HG03571 (cell line): ENCODE measurements at regions not wholly inside any gene's neighbourhood (a gene's known extent, or its start where the extent isn't known, plus 50 kb on each side); places are given as distances from the start of the nearest gene placed in this dataset.
"Not testable (repeated sequence)": the region's sequence is repeated elsewhere in the genome, so short reads cannot be mapped to it uniquely, and the experiment has no call there.

ENCODE experiments used
- ATAC-seq: cut with Tn5 transposase; IDR thresholded peaks from one replicate; pipeline ENCODE4 v1.9.1; 2021; ENCODE audit not compliant: unreplicated experiment

DNA sequence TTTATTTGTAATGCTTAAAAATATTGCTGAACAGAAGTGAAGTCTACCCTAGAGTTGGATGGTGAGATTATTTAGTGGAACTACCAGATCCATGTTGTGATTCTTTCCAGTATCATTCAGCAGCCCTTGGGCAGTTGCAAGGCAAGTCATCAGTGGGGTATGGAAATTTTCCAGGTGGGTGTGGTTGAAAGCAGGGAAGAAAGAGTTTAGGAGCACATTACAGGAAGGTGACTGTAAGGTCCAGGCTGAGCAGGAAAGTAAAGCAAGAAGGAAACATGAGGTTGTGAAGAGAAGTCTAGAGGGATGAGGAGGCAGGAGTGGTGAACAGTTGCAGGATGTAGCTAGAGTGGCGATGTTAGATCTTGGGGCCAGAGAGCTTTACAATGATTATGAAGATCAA, 178.0 kb upstream of the ROPN1B start:
- ATAC-seq = not testable (repeated sequence)

DNA sequence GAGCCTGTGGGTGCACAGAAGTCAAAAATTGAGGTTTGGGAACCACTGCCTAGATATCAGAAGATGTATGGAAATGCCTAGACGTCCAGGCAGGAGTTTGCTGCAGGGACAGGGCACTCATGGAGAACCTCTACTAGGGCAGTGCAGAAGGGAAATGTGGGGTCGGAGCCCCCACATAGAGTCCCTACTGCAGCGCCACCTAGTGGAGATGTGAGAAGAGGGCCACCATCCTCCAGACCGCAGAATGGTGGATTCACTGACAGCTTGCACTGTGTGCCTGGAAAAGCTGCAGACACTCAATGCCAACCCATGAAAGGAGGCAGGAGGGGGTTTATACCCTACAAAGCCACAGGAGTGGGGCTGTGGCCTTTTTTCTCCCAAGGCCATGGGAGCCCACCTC, 159.0 kb upstream of the ROPN1B start:
- not testable (repeated sequence) for ATAC-seq

DNA sequence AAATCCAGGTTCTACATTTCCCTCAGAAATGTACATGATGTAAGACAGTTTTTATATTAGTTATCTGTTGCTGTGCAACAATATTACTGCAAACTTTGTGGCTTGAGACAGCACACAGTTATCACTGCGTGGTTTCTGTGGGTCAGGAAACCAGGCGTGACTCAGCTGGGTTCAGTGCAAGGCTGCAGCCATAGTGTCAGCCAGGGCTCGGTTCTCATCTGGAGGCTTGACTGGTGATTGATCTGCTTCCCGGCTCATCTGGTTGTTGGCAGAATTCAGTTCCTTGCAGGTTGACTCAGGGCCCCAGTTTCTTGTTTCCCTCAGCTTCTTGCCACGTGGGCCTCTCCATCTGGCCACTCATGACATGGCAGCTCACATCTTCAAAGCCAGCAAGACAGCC, 146.8 kb upstream of the ROPN1B start:
- ATAC-seq = not testable (repeated sequence)

DNA sequence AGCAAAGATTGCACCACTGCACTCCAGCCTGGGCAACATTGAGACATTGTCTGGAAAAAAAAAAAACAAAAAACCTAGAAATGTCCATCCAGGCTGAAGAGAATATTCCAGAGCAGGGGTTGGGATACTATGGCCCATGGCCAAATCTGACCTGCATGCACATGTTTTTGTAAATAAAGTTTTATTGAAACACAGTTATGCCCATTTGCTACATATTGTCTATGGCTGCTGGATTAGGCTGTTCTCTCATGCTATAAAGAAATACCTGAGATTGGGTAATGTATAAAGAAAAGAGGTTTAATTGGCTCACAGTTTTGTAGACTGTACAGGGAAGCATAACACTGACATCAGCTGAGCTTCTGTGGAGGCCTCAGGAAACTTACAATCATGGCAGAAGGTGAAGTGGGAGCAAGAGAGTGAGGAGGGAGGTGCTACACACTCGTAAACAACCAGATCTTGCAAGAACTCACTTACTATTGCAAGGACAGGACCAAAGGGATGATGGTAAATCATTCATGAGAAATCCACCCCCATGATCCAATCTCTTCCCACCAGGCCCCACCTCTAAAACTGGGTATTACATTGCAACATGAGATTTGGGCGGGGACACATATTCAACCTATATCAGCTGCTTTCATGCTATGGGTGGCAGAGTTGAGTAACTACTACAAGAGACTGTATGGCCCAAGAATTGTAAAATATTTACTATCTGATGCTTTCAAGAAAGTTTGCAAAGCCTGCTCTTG, 137.8 kb upstream of the ROPN1B start:
- not testable (repeated sequence) for ATAC-seq

DNA sequence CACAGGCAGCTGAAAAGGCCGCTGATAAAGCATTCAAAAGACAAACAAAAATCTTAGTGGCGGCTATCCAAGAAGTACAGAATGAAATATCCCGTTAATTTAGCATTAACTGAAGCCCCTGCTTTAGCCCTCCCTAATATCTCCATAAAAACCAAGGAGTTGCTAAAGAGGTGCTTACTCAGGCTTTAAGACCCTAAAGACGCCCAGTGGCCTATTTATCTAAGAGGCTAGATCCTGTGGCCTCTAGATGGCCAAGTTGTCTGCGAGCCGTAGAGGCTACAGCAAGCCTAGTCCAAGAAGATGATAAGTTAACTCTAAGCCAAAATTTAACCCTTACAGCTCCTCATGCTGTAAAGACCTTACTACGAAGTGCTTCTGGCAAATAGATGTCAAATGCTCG, 133.4 kb upstream of the ROPN1B start:
- not testable (repeated sequence) for ATAC-seq

DNA sequence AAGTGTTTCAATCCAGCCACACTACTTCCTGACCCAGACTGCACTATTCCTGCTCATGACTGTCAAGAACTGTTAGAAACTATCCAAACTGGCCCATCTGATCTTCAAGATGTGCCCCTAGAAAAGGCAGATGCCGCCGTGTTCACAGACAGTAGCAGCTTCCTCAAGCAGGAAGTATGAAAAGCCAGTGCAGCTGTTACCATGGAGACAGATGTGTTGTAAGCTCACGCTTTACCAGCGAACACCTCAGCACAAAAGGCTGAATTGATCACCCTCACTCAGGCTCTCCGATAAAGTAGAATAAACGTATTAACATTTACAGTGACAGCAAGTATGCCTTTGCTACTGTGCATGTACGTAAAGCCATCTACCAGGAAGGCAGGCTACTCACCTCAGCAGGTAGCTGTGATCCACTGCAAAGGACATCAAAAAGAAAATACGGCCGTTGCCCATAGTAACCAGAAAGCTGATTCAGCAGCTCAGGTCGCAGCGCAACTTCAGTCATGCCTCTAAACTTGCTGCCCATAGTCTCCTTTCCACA, 132.9 kb upstream of the ROPN1B start:
- not testable (repeated sequence) for ATAC-seq

DNA sequence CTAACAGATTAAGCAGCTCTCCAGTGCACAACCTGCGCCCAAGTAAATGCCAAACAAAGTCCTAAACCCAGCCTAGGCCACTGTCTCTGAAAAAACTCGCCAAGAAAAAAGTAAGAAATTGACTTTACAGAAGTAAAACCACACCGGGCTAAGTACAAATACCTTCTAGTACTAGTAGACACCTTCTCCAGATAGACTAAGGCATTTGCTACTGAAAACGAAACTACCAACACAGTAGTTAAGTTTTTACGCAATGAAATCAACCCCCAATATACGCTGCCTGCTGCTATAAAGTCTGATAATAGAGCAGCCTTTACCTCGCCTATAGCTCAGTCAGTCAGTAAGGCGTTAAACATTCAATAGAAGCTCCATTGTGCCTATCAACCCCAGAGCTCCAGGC, 132.2 kb upstream of the ROPN1B start:
- ATAC-seq = not testable (repeated sequence)

DNA sequence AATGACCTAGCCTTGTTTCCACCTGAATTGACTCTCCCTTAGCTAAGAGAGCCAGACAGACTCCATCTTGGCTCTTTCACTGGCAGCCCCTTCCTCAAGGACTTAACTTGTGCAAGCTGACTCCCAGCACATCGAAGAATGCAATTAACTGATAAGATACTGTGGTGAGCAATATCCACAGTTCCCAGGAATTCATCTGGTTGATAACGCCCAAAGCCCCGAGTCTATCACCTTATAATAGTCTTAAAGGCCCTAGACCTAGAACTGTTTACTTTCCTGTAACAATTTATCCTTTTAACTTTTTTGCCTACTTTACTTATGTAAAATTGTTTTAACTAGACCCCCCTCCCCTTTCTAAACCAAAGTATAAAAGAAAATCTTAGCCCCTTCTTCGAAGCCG, 130.1 kb upstream of the ROPN1B start:
- not testable (repeated sequence) for ATAC-seq

DNA sequence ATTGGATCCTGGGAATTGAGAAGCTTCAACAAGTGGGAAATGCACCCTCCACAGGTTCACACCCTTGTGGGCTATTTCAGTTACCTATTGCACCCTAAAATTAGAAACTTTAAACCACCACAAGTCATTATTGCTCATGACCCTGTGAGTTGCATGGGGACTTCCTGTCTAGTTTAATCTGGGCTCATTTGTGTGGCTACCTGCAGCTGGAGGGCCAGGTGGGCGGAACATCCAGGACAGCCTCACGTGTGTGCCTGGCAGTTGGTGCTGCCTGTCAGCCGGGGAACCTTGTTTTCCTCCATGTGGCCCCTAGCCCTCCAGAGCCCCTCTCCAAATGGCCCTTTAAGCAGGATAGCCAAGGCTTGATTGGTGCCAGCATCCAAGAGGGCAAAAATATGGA, 128.5 kb upstream of the ROPN1B start:
- ATAC-seq = not testable (repeated sequence)

DNA sequence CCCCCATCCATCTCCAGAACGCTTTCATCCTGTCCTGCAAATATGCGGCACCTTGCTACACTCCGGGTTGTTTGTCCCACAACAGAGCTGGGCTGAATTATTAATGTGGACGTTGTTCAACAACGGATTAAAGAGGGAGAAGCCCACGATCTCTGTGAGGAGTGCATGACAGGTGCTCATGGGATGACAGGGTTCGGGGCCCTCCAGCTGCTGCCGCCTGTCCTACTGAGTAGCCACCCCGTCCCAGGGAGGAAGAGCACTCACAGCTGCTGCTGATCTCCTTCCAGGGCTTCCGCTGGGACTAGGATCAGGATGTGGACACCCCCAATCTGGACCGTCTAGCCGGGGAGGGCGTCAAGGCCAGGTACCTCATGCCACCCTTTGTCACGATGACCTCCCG, 121.0 kb upstream of the ROPN1B start:
- not testable (repeated sequence) for ATAC-seq

DNA sequence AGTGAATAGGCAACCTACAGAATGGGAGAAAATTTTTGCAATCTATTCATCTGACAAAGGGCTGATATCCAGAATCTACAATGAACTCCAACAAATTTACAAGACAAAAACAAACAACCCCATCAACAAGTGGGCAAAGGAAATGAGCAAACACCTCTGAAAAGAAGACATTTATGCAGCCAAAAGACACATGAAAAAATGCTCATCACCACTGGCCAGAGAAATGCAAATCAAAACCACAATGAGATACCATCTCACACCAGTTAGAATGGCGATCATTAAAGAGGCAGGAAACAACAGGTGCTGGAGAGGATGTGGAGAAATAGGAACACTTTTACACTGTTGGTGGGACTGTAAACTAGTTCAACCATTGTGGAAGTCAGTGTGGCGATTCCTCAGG, 114.0 kb upstream of the ROPN1B start:
- ATAC-seq = not testable (repeated sequence)

DNA sequence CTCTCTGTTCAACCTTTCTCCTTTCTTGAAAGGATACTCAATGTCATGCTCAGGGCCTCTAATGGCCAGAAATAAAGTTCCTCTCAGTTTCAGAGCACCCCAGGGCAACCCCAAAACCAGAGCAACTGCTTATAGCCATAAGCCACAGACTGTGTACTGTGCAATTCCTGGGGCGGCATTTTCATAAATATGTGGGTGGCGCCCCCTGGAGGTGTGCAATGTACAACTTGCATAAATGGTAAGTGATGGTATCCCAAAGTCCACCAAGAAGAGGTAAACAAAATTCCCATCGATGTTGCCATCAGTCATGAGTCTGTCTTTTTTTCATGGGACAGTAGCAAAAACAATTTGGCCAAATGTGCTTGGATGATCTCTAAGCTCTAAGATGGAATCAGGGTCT, 108.4 kb upstream of the ROPN1B start:
- not testable (repeated sequence) for ATAC-seq

DNA sequence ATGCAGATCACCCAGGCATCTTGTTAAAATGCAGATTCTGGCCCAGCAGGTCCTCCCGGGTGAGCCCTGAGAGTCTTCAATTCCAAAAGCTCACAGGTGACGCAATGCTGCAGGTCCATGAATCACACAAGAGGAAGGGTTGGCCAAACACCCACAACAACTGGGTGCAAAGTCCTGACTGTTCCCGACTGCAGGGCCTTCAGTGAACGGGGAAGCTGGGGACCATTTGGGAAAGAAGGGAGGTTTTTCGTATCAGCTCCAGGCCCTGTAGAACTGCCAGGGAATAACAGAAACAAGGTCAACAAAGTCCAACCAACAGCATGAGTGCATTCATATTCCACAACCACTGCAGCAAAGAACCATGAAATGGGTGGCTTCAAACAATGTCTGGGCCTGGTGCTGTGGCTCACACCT, 106.1 kb upstream of the ROPN1B start:
- ATAC-seq = not testable (repeated sequence)

DNA sequence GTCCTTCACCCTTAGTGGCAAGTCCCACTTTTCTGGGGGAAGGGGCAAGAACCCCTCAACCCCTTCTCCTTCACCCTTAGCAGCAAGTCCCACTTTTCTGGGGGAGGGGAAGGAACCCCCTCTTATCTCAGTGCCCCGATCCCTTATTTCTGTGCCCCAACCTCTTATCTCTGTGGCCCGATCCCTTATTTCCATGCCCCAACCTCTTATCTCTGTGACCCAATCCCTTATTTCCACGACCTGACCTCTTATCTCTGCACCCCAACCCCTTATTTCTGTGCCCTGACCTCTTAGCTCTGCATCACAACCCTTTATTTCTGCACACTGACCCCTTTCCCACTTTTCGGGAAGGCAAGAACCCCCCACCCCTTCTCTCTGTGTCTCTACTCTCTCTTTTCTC, 104.4 kb upstream of the ROPN1B start:
- ATAC-seq = not testable (repeated sequence)

DNA sequence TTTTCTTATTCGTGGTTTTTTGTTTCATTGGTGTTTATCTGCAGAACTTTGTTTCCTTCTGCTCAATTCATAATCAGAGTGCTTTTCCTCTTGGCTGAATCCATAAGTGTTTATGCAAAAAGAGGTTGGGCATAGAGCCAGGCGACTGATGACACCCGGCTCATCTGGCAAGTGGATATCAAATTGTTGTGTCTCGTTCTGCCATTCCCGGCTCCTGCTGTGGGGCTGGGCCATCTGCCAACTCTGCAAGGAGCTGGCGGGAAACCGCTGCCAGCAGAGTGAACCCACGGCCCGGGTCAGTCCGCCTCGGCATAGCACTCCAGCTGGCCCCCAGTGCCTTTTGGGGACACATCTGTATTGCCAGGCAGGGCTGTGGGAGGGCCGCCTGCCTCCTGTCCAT, 83.0 kb upstream of the ROPN1B start:
- ATAC-seq = not testable (repeated sequence)

DNA sequence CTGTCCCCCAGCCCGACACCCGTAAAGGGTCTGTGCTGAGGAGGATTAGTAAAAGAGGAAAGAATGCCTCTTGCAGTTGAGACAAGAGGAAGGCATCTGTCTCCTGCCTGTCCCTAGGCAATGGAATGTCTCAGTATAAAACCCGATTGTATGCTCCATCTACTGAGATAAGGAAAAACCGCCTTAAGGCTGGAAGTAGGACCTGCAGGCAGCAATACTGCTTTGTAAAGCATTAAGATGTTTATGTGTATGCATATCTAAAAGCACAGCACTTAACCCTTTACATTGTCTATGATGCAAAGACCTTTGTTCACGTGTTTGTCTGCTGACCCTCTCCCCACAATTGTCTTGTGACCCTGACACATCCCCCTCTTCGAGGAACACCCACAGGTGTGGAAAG, 69.8 kb upstream of the ROPN1B start:
- ATAC-seq = not testable (repeated sequence)

DNA sequence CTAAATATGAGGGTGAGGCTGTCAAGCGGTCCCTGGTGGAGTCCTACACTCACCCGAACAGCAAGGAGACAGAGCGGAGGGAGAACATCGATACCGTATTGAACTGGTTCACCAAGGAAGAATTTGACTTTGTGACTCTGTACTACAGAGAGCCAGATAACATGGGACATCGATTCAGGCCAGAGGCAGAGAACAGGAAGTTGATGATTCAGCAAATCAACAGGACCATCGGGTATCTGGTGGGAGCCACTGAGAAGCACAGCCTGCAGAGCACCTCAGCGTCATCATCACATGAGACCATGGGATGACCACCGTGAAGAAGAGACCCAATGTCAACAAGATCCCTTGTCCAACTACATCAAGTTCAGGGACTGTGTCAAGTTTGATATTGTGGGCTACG, 67.5 kb upstream of the ROPN1B start:
- not testable (repeated sequence) for ATAC-seq

DNA sequence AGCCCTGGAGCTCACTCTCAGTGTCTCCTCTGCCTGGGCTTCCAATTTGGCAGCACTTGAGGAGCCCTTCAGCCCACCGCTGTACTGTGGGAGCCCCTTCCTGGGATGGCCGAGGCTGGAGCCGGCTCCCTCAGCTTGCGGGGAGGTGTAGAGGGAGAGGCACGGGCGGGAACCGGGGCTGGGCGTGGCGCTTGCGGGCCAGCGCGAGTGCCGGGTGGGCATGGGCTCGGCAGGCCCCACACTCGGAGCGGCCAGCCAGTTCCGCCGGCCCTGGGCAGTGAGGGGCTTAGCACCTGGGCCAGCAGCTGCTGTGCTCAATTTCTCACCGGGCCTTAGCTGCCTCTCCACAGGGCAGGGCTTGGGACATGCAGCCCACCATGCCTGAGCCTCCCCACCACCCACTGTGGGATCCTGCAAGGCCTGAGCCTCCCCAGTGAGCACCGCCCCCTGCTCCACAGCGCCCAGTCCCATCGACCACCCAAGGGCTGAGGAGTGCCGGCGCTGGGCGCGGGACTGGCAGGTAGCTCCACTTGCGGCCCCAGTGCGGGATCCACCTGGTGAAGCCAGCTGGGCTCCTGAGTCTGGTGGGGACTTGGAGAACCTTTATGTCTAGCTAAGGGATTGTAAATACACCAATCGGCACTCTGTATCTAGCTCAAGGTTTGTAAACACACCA, 65.1 kb upstream of the ROPN1B start:
- ATAC-seq = not testable (repeated sequence)

DNA sequence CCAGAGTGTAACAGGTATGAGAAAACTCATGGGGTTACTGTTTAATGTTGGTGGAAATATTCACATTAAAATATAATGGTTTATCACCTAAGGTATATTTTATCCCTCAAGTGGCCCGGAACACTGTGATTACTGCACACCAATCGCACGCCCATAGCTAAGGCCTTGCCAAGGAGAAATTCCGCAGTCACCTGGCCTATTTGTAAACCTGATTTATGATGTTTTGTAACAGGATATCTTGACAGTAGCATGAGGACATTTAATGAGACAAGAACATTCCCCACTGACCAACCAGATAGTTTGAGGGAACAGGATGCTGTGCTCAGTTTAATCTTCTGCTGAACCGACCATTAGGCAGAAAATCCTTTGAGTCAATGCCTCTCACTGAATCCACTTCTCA, 61.7 kb upstream of the ROPN1B start:
- not testable (repeated sequence) for ATAC-seq

DNA sequence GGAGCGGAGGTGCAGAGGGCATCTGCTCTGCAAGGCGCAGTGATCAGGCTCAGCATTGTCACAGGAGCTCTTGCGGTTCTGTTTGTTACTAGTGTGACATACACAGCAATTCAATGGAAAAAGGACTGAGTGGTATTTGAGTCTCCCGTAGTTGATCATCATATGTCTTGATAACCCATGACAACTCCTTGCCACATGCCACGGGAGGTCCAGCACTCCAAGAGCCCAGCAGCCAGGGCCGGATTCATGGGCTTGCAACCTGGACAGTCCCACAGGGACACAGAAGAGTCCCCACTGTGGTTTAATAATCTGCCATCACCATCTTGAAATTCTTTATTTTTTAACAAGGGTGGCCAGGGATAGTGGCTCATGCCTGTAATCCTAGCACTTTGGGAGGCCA, 58.1 kb upstream of the ROPN1B start:
- ATAC-seq = not testable (repeated sequence)

DNA sequence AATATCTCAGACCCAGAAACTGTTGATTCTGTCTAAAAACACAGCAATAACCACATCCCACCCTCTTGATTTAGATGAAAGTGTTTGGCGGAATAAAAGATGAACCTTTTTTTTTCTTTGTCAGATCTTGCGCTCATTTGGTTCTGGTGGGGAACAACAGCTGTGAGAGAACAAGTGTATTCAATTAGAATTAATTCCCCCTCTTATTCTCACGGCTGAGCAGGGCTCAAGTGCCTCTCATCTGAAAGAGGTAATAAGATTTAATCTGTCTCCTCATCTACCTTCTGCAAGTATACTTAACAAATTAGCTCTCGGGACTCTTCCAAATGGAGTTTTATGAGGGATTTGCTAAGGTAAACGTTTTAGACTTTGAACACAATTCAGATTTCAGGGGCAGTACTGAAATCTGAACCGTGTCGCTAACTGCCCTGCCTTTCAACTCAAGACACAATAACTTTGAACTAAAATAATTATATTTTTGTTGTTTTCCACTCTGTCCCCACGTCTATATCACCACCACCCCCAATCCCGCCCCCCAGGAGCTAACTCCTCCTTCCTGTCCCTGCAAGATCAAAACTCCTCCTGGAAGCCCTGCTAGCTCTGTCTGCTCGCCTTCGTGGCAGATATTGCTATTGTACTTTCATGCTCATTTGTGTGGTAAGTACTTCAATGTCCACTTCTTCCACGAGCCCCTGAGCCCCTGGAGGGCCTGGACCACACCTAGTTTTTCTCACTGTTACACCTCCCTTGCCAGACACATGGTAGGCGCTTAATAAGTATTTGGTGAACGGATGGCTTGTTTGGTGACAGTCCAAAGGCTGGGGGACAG, 54.2 kb upstream of the ROPN1B start:
- not testable (repeated sequence) for ATAC-seq
